ENCODE measurements at regions not wholly inside any gene's neighbourhood (a gene's known extent, or its start where the extent isn't known, plus 50 kb on each side); places are given as distances from the start of the nearest gene placed in this dataset.
A peak's percentile ranks its signal among the peaks of the same experiment; 100 is the strongest.
"Not testable (repeated sequence)": the region's sequence is repeated elsewhere in the genome, so short reads cannot be mapped to it uniquely, and the experiment has no call there.

DNA sequence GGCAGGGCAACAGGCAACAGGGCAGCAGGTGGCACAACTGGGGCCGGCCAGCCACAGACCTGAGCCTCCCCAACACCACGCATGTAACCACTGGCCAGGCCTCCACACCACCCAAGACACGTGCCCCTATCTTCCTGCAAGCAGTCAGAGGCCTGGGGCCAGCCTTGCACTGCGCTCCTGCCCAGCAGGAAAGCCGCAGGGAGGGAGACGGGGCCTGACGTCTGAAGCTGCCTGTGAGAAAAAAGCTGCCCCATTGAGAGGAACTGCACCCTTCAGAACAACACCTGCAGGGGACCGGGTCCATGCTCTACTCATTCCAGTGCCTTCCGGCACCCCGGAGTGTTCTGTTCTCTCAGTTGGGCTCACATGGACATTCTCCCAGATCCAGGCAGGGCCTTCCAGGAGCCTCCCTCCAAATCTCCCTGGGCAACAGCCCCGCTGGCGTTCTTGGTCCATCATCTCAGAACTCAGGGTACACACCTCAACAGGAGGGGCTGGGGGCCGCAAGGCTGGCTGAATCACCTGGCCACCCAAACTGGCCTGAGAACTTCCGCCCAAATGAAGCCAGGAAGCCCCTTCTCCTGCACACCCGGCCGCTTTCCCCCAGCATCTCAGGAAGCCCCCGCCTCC is 5403.6 kb upstream of the TPTE start:
- H3K4me3 ChIP-seq (ENCODE audit: low read depth, low read length); H3K4me1 ChIP-seq (ENCODE audit: insufficient read depth); H3K27ac ChIP-seq (ENCODE audit: low read depth); DNase-seq (ENCODE audit: extremely low spot score); H3K36me3 ChIP-seq (ENCODE audit: insufficient read depth): not testable (repeated sequence)
- 78% methylated on average over 7 of the region's 17 CpGs for WGBS

GRCh38 chr21:5118296-5118679 is 5403.1 kb upstream of the TPTE start:
- DNase-seq (ENCODE audit: extremely low spot score): not testable (repeated sequence)

GRCh38 chr21:5119179-5119578 is 5402.2 kb upstream of the TPTE start:
- not testable (repeated sequence) for H3K4me3 ChIP-seq (ENCODE audit: low read depth, low read length); DNase-seq (ENCODE audit: extremely low spot score); H3K36me3 ChIP-seq (ENCODE audit: insufficient read depth); H3K4me1 ChIP-seq (ENCODE audit: insufficient read depth); H3K27ac ChIP-seq (ENCODE audit: low read depth)
- 94% methylated on average over 5 of the region's 8 CpGs for WGBS

More at GRCh38 chr21:5118296-5118679, 5403.1 kb upstream of the TPTE start:
- not testable (repeated sequence) for H3K36me3 ChIP-seq (ENCODE audit: insufficient read depth); H3K4me3 ChIP-seq (ENCODE audit: low read depth, low read length); H3K27ac ChIP-seq (ENCODE audit: low read depth); H3K4me1 ChIP-seq (ENCODE audit: insufficient read depth)
- WGBS: 88% methylated on average over 4 of the region's 17 CpGs

GRCh38 chr21:5121399-5121798 is 5400.0 kb upstream of the TPTE start:
- not testable (repeated sequence) for H3K27ac ChIP-seq (ENCODE audit: low read depth); DNase-seq (ENCODE audit: extremely low spot score); H3K4me1 ChIP-seq (ENCODE audit: insufficient read depth); H3K4me3 ChIP-seq (ENCODE audit: low read depth, low read length); H3K36me3 ChIP-seq (ENCODE audit: insufficient read depth)
- 12% methylated on average over 5 of the region's 14 CpGs for WGBS

GRCh38 chr21:5121849-5122248 is 5399.5 kb upstream of the TPTE start:
- not testable (repeated sequence) for H3K4me1 ChIP-seq (ENCODE audit: insufficient read depth); H3K4me3 ChIP-seq (ENCODE audit: low read depth, low read length); H3K36me3 ChIP-seq (ENCODE audit: insufficient read depth); DNase-seq (ENCODE audit: extremely low spot score); H3K27ac ChIP-seq (ENCODE audit: low read depth)
- WGBS: no CpG with 5 or more reads among the region's 16 CpGs

DNA sequence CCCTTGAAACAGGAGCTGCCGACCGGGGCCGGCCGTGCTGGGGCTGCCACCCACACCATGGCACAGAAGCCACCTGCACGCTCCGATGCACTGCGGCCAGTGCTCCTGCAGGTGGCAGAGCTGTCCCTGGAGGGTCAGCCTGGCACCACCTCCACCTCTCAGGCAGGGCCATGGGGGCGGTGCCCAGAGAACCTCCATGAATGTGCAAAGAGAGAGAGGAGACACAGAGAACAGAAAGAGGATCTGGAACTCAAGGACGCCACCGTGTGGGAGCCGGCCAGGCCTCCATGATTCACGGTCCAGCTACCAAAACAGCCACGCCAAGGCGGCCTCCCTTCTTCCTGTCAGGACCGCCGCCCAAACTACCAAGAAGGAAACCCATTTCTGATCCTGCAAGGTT is 5397.7 kb upstream of the TPTE start:
- not testable (repeated sequence) for H3K27ac ChIP-seq (ENCODE audit: low read depth); H3K4me3 ChIP-seq (ENCODE audit: low read depth, low read length); H3K4me1 ChIP-seq (ENCODE audit: insufficient read depth); H3K36me3 ChIP-seq (ENCODE audit: insufficient read depth); DNase-seq (ENCODE audit: extremely low spot score)
- WGBS: 22% methylated on average over 9 of the region's 16 CpGs

DNA sequence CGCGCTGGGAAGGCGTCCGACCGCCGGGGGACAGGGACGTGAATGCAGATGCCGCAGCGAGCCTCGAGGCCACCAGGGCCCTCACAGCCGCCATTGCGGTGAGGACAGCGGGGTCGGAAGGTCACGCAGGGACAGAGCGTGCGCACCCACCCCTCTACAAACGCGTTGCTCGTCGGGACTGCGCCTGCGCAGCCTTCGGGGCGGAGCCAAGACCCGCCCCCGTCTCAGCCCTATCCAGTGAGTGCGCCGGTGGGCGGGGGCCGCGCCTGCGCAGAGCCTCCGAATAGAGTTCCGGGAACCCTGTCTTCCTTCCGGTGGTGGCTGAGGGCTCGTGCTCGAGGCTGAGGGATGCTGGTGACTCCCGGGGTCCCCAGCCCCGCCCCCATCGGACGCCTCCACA is 5393.1 kb upstream of the TPTE start:
- 0% methylated on average over 24 of the region's 42 CpGs for WGBS
- H3K27ac ChIP-seq (ENCODE audit: low read depth); H3K4me3 ChIP-seq (ENCODE audit: low read depth, low read length); H3K36me3 ChIP-seq (ENCODE audit: insufficient read depth); H3K4me1 ChIP-seq (ENCODE audit: insufficient read depth): not testable (repeated sequence)
- peak; percentile 64 for DNase-seq (ENCODE audit: extremely low spot score)

DNA sequence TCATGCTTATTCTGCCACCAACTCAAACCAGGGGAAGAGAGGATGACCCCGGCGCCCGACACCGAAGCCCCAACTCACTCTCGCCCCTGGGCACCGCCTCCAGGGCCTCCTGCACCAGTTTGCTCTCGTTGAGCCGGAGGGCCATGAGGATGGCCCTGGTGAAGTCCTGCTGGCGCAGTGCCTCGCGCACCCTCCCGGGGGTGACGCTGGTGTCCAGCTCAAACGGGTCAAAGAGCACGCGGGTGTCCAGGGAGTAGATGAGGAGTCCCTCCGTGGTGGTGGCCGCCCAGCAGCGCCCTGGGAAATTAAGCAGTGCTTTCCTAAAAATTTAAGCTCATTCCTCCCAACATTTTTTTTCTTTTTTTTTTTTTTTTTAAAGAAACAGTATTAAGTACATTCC is 5387.6 kb upstream of the TPTE start:
- not testable (repeated sequence) for DNase-seq (ENCODE audit: extremely low spot score); H3K4me3 ChIP-seq (ENCODE audit: low read depth, low read length); H3K27ac ChIP-seq (ENCODE audit: low read depth); H3K4me1 ChIP-seq (ENCODE audit: insufficient read depth); H3K36me3 ChIP-seq (ENCODE audit: insufficient read depth)
- no CpG with 5 or more reads among the region's 19 CpGs for WGBS

- H3K36me3 ChIP-seq (ENCODE audit: insufficient read depth); H3K27ac ChIP-seq (ENCODE audit: low read depth); H3K4me1 ChIP-seq (ENCODE audit: insufficient read depth); DNase-seq (ENCODE audit: extremely low spot score); H3K4me3 ChIP-seq (ENCODE audit: low read depth, low read length): not testable (repeated sequence)
- WGBS: 86% methylated on average over 1 of the region's 8 CpGs
Measured at GRCh38 chr21:5136406-5136805, 5385.0 kb upstream of the TPTE start.

DNA sequence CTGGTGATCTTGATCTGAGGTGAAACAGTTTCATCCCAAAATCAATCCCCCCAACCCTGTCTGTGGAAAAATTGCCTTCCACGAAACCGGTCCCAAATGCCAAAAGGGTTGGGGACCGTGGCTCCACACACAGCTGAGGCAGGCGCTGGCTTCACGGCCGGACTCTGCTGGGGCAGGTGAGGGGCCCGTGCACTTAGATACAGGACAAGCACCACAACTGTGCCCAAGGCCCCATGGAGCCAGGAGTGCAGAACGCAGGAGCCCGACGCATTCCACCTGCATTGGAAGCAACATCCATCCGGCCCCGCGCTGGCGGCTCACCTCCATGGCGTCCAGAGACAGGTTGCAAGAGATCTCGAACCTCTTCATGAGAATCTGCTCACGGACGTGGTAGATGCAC is 5384.4 kb upstream of the TPTE start:
- DNase-seq (ENCODE audit: extremely low spot score); H3K27ac ChIP-seq (ENCODE audit: low read depth); H3K36me3 ChIP-seq (ENCODE audit: insufficient read depth); H3K4me1 ChIP-seq (ENCODE audit: insufficient read depth); H3K4me3 ChIP-seq (ENCODE audit: low read depth, low read length): not testable (repeated sequence)
- over 99% methylated on average over 13 of the region's 18 CpGs for WGBS

DNA sequence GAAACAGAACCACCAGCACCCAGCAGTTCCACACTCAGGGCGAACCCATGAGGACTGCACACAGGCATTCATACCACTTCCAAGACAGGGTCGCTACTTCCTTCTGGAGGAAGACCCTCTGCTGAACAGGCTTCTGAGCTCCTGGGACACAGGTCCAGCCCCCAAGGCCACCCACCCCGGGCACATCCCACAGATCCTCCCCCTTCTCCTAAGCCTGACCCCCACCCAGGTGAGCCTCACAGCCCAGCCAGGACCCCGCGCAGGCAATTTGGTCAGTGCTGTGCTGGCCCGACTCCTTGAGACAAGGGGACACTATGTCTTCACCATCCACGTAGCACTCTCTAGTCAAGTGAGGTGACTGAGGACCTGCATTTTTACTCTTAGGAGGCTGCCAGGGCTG is 5382.7 kb upstream of the TPTE start:
- not testable (repeated sequence) for H3K27ac ChIP-seq (ENCODE audit: low read depth); H3K4me1 ChIP-seq (ENCODE audit: insufficient read depth); DNase-seq (ENCODE audit: extremely low spot score); H3K4me3 ChIP-seq (ENCODE audit: low read depth, low read length); H3K36me3 ChIP-seq (ENCODE audit: insufficient read depth)
- WGBS: 95% methylated on average over 6 of the region's 7 CpGs

- WGBS: no CpG with 5 or more reads among the region's 11 CpGs
- H3K36me3 ChIP-seq (ENCODE audit: insufficient read depth): not testable (repeated sequence)
Measured at GRCh38 chr21:5139528-5139927, 5381.9 kb upstream of the TPTE start.

GRCh38 chr21:5143011-5143410 is 5378.4 kb upstream of the TPTE start:
- H3K36me3 ChIP-seq (ENCODE audit: insufficient read depth); H3K4me1 ChIP-seq (ENCODE audit: insufficient read depth); H3K27ac ChIP-seq (ENCODE audit: low read depth); H3K4me3 ChIP-seq (ENCODE audit: low read depth, low read length); DNase-seq (ENCODE audit: extremely low spot score): not testable (repeated sequence)
- WGBS: 94% methylated on average over 6 of the region's 6 CpGs

More at GRCh38 chr21:5139528-5139927, 5381.9 kb upstream of the TPTE start:
- not testable (repeated sequence) for H3K4me1 ChIP-seq (ENCODE audit: insufficient read depth); DNase-seq (ENCODE audit: extremely low spot score); H3K27ac ChIP-seq (ENCODE audit: low read depth); H3K4me3 ChIP-seq (ENCODE audit: low read depth, low read length)

DNA sequence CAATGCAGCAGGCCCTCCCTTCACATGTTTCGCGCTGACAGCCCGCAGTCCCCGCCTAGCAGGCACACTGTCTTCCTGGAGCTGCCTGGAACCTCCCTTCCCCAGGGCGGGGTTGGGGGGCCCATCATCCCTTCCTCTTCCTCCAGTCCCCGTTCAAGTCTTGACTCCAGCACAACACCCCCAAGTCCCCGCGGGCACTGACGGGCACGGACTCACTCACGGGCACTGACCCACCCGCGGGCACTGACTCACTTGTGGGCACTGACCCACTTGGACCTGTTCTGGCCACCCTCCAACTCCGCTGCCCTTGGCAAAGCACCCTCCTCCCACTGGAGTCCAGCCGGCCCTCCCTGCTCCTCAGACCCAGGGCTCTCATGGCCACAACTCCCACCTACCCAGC is 5376.7 kb upstream of the TPTE start:
- not testable (repeated sequence) for H3K4me1 ChIP-seq (ENCODE audit: insufficient read depth); H3K27ac ChIP-seq (ENCODE audit: low read depth); H3K36me3 ChIP-seq (ENCODE audit: insufficient read depth); DNase-seq (ENCODE audit: extremely low spot score); H3K4me3 ChIP-seq (ENCODE audit: low read depth, low read length)
- WGBS: 93% methylated on average over 8 of the region's 15 CpGs

DNA sequence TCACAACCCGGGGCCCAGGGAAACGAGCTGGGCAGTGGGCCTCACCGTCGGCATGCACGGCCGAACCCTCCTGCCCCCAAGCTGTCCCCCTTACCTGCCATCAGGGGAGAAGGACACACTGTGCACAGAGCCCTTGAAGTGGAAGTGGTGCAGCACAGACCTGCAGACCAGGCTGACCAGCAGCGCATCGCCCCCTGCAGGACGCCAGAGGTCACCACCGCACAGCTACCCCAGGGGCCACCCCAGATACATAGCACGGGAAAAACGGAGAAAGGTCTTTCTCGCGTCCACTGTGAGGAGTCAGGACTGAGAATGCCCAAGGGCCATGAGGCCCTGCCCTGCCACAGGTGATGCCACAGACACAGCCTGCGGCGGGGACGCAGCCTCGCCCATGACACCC is 5373.7 kb upstream of the TPTE start:
- not testable (repeated sequence) for H3K4me3 ChIP-seq (ENCODE audit: low read depth, low read length); H3K4me1 ChIP-seq (ENCODE audit: insufficient read depth); DNase-seq (ENCODE audit: extremely low spot score); H3K27ac ChIP-seq (ENCODE audit: low read depth); H3K36me3 ChIP-seq (ENCODE audit: insufficient read depth)
- WGBS: 71% methylated on average over 6 of the region's 18 CpGs
